OCI-LY1 (cell line): ENCODE measurements at regions not wholly inside any gene's neighbourhood (a gene's known extent, or its start where the extent isn't known, plus 50 kb on each side); places are given as distances from the start of the nearest gene placed in this dataset.
"Not testable (repeated sequence)": the region's sequence is repeated elsewhere in the genome, so short reads cannot be mapped to it uniquely, and the experiment has no call there.

ENCODE experiments used
- EZH2 ChIP-seq: fragments of 200-600 bp; sonication (generic), shearing (Covaris generic); IDR thresholded peaks from 2 replicates; pipeline ENCODE4 v1.8.0; 2017; ENCODE audit warnings: borderline replicate concordance, mixed run types, mild to moderate bottlenecking, antibody characterized with exemption, low read length, moderate library complexity, mixed read lengths
- TF ChIP-seq, protein P1 (sequence below): fragments of 200-600 bp; sonication (generic), shearing (Covaris generic); IDR thresholded peaks from 2 replicates; pipeline ENCODE4 v1.5.1; 2017; ENCODE audit warnings: mild to moderate bottlenecking, antibody characterized with exemption, low read length, moderate library complexity, mixed read lengths

DNA sequence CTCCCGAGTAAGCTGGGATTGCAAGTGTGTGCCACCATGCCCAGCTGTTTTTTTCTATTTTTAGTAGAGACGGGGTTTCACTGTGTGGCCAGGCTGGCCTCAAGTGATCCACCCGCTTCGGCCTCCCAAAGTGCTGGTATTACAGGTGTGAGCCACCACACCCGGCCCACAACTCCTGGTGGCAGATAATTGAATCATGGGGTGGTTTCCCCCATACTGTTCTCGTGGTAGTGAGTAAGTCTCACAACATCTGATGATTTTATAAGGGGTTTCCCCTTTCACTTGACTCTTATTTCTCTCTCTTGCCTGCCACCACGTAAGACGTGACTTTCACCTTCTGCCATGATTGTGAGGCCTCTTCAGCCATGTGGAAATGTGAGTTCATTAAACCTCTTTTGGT, 79.1 kb downstream of the SOWAHC start:
- TF ChIP-seq, protein P1, sequence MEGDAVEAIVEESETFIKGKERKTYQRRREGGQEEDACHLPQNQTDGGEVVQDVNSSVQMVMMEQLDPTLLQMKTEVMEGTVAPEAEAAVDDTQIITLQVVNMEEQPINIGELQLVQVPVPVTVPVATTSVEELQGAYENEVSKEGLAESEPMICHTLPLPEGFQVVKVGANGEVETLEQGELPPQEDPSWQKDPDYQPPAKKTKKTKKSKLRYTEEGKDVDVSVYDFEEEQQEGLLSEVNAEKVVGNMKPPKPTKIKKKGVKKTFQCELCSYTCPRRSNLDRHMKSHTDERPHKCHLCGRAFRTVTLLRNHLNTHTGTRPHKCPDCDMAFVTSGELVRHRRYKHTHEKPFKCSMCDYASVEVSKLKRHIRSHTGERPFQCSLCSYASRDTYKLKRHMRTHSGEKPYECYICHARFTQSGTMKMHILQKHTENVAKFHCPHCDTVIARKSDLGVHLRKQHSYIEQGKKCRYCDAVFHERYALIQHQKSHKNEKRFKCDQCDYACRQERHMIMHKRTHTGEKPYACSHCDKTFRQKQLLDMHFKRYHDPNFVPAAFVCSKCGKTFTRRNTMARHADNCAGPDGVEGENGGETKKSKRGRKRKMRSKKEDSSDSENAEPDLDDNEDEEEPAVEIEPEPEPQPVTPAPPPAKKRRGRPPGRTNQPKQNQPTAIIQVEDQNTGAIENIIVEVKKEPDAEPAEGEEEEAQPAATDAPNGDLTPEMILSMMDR: not testable (repeated sequence)
- not testable (repeated sequence) for TF ChIP-seq EZH2
